HG02571 (cell line): ENCODE measurements at regions not wholly inside any gene's neighbourhood (a gene's known extent, or its start where the extent isn't known, plus 50 kb on each side); places are given as distances from the start of the nearest gene placed in this dataset.
"Not testable (repeated sequence)": the region's sequence is repeated elsewhere in the genome, so short reads cannot be mapped to it uniquely, and the experiment has no call there.

ENCODE experiments used
- ATAC-seq: cut with Tn5 transposase; IDR thresholded peaks from one replicate; pipeline ENCODE4 v1.9.1; 2021; ENCODE audit warnings: mild to moderate bottlenecking, moderate library complexity; ENCODE audit not compliant: unreplicated experiment

- no peak for ATAC-seq
These were observed 395.4 kb downstream of the ZNF804A start for GRCh38 chr2:184993746-184994145.

- no peak for ATAC-seq
These were observed 408.2 kb downstream of the ZNF804A start for GRCh38 chr2:185006481-185006880.

GRCh38 chr2:185012643-185013042 lies 414.3 kb downstream of the ZNF804A start:
- no peak for ATAC-seq

DNA sequence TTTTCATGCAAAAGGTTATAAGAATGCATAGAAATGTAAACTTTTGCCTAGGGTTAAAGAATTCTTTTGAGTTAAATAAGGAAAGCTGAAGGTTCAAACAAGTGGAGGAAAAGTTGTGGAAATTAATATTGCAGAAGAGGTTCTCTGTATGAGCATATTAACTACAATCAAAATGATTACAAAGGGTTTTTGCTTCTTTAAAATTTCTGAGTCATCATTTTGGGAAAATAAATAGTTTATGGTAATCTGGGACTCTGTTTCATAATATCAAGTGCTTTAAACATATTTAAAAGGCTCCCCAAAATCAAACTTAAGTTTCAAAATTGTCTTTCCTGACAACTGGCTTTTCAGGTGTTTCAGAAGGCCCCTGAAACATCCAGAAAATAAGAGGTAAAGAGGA lies 415.7 kb downstream of the ZNF804A start:
- ATAC-seq, result no peak

DNA sequence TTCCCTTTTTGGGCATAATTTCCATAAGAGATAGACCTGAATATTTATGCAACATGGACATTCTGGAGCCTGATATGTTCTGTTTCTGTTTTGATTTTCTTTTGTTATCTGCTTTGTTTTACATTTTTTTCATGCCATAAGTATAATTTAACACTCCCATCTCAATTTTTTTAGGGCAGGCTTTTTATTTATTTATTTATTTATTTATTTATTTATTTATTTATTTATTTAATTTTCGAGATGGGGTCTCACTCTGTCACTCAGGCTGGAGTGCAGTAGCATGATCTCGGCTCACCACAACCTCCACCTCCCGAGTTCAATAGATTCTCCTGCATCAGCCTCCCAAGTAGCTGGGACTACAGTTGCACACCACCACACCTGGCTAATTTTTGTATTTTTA lies 427.6 kb downstream of the ZNF804A start:
- not testable (repeated sequence) for ATAC-seq

- no peak for ATAC-seq
These were observed 437.6 kb downstream of the ZNF804A start for GRCh38 chr2:185035906-185036305.

- no peak for ATAC-seq
These were observed 446.1 kb downstream of the ZNF804A start for GRCh38 chr2:185044323-185044874.

DNA sequence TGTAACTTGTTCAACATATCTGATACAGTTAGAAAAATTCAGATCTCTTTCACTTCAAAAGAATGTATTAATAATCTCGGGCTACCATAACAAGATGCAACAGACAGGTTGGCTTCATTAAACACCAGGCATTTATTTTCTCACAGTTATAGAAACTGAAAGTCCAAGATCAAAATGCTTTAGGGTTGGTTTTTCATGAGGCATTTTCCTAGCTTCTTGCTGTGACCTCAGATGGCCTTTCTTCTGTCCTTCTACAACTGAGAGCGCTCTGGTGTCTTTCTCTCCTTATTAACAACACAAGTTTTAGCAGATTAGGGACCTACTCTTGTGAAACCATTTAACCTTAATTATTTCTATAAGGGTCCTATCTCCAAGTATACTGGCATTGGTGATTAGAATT lies 452.5 kb downstream of the ZNF804A start:
- no peak for ATAC-seq

DNA sequence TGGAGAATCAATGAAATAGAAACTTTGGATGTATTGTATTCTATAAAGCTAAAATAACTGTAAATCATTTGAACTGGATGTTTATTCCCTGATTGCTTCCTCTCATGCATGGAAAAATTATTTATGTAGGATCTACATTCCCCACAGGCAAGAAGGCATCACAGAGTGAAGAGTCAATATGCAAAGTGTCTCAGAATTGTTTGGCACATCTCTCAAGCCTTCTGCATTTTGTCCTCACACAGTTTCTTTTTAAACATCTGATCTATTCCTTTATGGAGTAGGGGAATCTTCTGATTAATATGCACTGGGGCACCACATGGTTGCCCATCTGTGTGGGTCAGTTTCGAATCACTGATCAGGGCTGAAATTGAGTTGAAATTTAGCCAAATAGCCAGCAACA lies 465.4 kb downstream of the ZNF804A start:
- ATAC-seq, result no peak

GRCh38 chr2:185066128-185066527 lies 467.8 kb downstream of the ZNF804A start:
- ATAC-seq, result no peak

DNA sequence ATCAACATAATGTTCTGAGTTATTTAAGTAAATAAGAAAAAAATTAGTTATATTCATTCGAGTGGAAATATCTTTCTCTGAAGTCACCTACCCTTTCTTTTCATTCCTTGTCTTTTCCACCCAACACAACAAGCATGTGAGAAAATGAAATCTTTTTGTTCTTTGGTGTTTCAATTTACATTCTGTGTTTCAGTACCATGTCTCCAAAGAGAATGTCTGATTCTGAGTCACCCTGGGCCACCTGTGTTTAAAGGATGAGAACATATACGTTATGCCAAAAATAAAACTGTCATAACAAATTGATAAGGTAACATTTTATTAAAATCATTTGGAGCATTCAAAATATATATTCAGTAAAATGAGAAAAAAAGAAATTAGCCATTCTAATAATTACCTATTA lies 470.8 kb downstream of the ZNF804A start:
- ATAC-seq, result no peak

DNA sequence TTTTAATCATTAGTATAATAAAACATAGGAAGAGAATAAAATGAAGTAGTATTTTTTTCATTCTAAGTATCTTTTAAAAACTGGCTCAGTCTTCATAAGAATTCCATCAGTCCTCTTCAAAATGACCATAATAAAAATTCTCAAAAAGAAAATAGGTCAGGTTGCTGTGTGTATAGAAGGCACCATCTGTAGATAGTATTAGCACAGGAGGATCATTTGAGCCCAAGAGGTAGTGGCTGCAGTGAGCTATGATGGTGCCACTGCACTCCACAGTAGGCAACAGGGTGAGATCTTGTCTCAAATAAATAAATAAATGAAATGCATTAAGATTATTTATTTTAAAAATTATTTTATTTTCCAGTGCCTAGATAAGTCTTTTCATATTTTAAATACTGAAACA lies 475.8 kb downstream of the ZNF804A start:
- ATAC-seq, result no peak

- ATAC-seq, result no peak
These were observed 484.4 kb downstream of the ZNF804A start for GRCh38 chr2:185082749-185083148.

DNA sequence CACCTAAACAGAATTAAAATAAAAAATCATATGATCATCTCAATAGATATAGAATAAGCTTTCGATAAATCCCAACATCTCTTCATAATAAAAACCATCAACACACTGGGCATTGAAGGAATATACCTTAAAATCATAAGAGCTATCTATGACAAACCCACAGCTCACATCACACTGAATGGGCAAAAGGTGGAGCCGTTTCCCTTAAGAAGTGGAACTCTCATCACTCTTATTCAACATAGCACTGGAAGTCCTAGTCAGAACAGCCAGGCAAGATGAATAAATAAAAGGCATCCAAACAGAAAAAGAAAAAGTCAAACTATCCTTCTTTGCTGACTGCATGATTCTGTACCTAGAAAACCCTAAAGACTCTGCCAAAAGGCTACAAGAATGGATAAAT lies 510.3 kb downstream of the ZNF804A start:
- ATAC-seq, result no peak

GRCh38 chr2:185127412-185127811 lies 529.1 kb downstream of the ZNF804A start:
- ATAC-seq, result no peak

- no peak for ATAC-seq
These were observed 530.0 kb downstream of the ZNF804A start for GRCh38 chr2:185128346-185128745.

GRCh38 chr2:185128996-185129395 lies 530.7 kb downstream of the ZNF804A start:
- ATAC-seq, result no peak

- no peak for ATAC-seq
These were observed 532.4 kb downstream of the ZNF804A start for GRCh38 chr2:185130685-185131084.

DNA sequence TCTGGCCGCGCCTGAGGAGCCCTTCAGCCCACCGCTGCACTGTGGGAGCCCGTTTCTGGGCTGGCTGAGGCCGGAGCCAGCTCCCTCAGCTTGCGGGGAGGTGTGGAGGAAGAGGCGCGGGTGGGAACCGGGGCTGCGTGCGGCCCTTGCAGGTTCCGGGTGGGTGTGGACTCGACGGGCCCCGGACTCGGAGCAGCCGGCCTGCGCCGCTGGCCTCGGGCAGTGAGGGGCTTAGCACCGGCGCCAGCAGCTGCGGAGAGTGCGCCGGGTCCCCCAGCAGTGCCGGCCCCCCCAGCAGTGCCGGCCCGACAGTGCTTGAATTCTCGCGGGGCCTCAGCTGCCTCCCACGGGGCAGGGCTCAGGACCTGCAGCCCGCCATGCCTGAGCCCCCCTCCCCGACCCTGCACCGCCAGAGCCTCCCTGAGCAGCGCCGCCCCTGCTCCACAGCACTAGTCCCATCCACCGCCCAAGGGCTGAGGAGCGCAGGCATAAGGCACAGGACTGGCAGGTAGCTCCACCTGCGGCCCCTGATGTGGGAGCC lies 534.2 kb downstream of the ZNF804A start:
- ATAC-seq, result no peak

DNA sequence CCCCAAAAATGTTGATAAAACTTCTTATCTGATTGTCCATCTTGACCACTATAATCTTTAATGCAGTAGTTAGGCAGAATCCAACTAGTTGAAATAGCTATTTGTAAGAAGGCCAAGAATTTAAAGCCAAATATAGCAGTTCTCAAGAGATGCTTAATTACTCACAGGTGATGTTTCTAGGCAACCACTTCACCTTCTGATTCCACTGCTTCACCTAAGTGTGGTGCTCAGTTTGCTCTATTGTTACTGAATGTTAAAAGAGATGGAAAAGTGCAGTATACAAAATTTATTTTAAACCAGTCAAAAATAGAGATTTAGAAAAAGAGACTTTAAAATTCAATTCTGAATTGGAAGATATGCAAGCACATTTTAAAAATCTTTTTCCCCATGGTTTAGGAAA lies 539.4 kb downstream of the ZNF804A start:
- no peak for ATAC-seq

- ATAC-seq, result no peak
These were observed 544.3 kb downstream of the ZNF804A start for GRCh38 chr2:185142677-185143076.

DNA sequence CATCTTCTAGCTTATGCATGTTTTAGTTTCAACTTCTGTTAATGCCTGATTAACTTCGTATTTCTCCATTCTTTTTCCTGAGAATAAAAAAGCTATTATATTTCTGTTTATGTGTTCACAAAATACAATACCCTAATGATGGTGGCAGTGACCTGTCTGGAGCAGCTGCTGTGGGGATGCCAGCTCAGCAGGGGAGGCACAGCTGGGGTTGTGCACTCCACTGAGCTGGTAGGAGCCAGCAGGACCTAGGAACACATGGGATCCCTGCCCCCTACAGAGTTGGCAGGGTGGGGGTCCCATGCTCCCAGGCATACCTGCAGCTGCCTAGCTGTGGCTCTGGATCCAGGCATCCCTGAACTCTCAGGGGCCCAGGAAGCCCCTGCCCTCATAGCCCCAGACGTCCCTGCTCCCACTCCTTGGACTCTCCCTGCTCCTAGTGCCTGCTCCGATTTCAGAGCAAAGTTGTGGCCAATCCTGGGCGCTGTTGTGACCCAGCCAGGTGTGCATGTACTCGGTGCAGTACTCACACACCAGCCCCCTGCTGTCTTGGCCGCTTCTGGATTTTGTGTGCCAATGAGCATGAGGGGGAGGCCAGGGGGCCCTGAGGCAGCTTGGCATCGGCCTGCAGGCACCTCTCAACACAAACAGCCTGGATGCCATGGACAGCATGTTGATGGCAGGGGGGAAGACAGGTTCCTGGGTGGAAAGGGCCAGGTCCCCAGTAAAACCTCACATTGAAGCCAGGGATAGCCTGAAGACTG lies 546.0 kb downstream of the ZNF804A start:
- no peak for ATAC-seq
